ENCODE measurements at regions not wholly inside any gene's neighbourhood (a gene's known extent, or its start where the extent isn't known, plus 50 kb on each side); places are given as distances from the start of the nearest gene placed in this dataset.

GRCh38 chr2:19806131-19806530 lies 95.7 kb downstream of the TTC32 start:
- TF ChIP-seq EZH2 (IDR thresholded peaks at IDR 0.05; ENCODE audit: insufficient read depth, poor library complexity, severe bottlenecking) (no peak), EZH2phosphoT487 (IDR thresholded peaks at IDR 0.05; ENCODE audit: insufficient read depth, low read depth) (no peak)
